ENCODE measurements at regions not wholly inside any gene's neighbourhood (a gene's known extent, or its start where the extent isn't known, plus 50 kb on each side); places are given as distances from the start of the nearest gene placed in this dataset.

DNA sequence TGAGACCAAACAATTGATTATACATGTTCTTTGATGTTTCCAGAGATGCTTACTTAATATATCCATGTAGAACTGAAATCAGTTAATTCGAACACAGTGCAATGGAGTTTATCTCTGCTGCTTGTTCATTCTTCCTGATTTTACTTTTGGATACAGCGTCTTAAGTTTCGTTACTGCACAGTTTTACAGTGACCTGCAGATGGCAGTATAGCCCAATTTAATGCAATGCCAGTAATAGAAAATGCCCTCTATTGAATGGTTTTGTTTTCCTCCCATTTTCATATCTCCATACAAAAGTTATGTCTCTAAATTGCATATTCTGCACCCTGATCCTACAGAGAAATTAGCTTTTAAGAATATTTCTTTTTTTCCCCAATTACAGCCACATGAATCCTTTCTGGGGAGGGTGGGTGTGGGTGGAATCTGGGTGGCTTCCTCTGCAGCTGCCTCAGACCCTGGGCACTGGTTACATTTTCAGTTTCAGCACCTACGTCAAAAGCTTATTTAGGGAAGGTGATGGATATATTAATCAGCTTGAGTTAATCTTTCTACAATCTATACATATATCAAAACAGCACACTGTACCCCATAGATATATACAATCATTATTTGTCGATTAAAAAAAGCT lies 101.1 kb upstream of the DCD start:
- TF ChIP-seq RFX5 (IDR thresholded peaks at IDR 0.05; ENCODE audit: low read depth, low read length) (no peak), CTCF (conservative IDR thresholded peaks at IDR 0.05; ENCODE audit: low read depth, low read length) (peak; percentile 78), POLR2A (IDR thresholded peaks at IDR 0.05; ENCODE audit: low read depth, low read length) (no peak), CEBPB (IDR thresholded peaks at IDR 0.05; ENCODE audit: low read depth, low read length) (no peak), MXI1 (IDR thresholded peaks at IDR 0.05; ENCODE audit: borderline replicate concordance, low read depth, low read length) (no peak), SMC3 (IDR thresholded peaks at IDR 0.05; ENCODE audit: low read depth, low read length) (peak; percentile 70)
- TF ChIP-seq, protein P1, sequence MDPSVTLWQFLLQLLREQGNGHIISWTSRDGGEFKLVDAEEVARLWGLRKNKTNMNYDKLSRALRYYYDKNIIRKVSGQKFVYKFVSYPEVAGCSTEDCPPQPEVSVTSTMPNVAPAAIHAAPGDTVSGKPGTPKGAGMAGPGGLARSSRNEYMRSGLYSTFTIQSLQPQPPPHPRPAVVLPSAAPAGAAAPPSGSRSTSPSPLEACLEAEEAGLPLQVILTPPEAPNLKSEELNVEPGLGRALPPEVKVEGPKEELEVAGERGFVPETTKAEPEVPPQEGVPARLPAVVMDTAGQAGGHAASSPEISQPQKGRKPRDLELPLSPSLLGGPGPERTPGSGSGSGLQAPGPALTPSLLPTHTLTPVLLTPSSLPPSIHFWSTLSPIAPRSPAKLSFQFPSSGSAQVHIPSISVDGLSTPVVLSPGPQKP (IDR thresholded peaks at IDR 0.05; ENCODE audit: borderline replicate concordance, low read depth, low read length): no peak

Data from IMR-90 (cell line).